ENCODE measurements at regions not wholly inside any gene's neighbourhood (a gene's known extent, or its start where the extent isn't known, plus 50 kb on each side); places are given as distances from the start of the nearest gene placed in this dataset.

- DNase-seq (no peak), ATAC-seq (no peak)
- no peaks in the 10 kb centered on the region for H3K9me3 ChIP-seq (ENCODE audit: control insufficient read depth in 2 of 3, low read length in 3 of 3)
- no peak overlapping the region for H3K27ac ChIP-seq (ENCODE audit: low read depth, low read length)
- Mint-ChIP-seq H3K9me3 (peaks cover 0 to 15% (median 4%) of the 10 kb centered on the region in 11 donors), H3K4me3 (no peak overlapping the region), H3K4me1 (peaks cover 0 to 1% (median 0%) of the 10 kb centered on the region in 7 donors), H3K27ac (no peak overlapping the region), H3K36me3 (no peaks in the 10 kb centered on the region), H3K27me3 (no peaks in the 10 kb centered on the region)
- H3K4me1 ChIP-seq (ENCODE audit: control insufficient read depth in 2 of 2, insufficient read depth in 2 of 2, low read length in 2 of 2) = no peaks in the 10 kb centered on the region
- H3K4me3 ChIP-seq (ENCODE audit: low read length) = no peak overlapping the region
- intact Hi-C loops (cut with micrococcal nuclease) = no loop called here
- H3K36me3 ChIP-seq (ENCODE audit: control insufficient read depth in 2 of 3, insufficient read depth in 3 of 3, low read length in 3 of 3) = no peaks in the 10 kb centered on the region
- ChIA-PET POLR2A (interaction anchor here (0.6 kb wide), 1 partner anchor 40 kb away, joined by 3 read pairs; no protein-coding TSS in a partner anchor), CTCF (no interaction called here)
- no peaks in the 10 kb centered on the region for H3K27me3 ChIP-seq (ENCODE audit: control insufficient read depth in 2 of 2, insufficient read depth in 2 of 2, low read length in 2 of 2)
Observed at GRCh38 chr7:52720856-52721255, 314.6 kb upstream of the POM121L12 start.

- ATAC-seq = no peak
- intact Hi-C loops (cut with micrococcal nuclease) = no loop called here
Observed at GRCh38 chr7:52719677-52720076, 315.8 kb upstream of the POM121L12 start.

DNA sequence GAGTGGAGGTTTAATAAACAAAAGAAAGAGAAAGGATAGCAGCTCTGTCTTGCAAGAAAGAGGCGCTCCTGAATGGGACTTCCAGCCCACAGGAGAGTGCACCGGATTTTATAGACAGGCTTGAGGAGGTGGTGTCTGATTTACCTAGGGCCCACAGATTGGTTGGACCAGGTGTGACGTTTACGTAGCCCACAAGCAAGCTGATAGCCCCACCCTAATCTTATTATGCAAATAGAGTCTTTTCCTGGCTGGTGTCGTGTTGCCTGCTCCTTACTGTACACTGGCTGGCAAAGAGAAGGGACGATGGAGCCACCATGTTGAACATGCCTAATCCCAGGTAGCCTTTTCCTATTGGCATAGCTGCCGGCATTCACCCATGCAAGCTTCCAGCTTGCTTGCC, 319.7 kb upstream of the POM121L12 start:
- H3K9me3 Mint-ChIP-seq = peaks cover 3 to 40% (median 14%) of the 10 kb centered on the region in 11 donors
- H3K4me3 Mint-ChIP-seq = no peak overlapping the region
- intact Hi-C loops (cut with micrococcal nuclease) = no loop called here
- Histone ChIP-seq H3K27ac (ENCODE audit: low read depth, low read length) (no peak overlapping the region), H3K9me3 (ENCODE audit: control insufficient read depth in 2 of 3, low read length in 3 of 3) (no peaks in the 10 kb centered on the region), H3K4me3 (ENCODE audit: low read length) (no peak overlapping the region), H3K27me3 (ENCODE audit: control insufficient read depth in 2 of 2, insufficient read depth in 2 of 2, low read length in 2 of 2) (no peaks in the 10 kb centered on the region), H3K4me1 (ENCODE audit: control insufficient read depth in 2 of 2, insufficient read depth in 2 of 2, low read length in 2 of 2) (no peaks in the 10 kb centered on the region), H3K36me3 (ENCODE audit: control insufficient read depth in 2 of 3, insufficient read depth in 3 of 3, low read length in 3 of 3) (no peaks in the 10 kb centered on the region)
- ChIA-PET POLR2A (no interaction called here), CTCF (no interaction called here)
- H3K27ac Mint-ChIP-seq = no peak overlapping the region
- H3K27me3 Mint-ChIP-seq = no peaks in the 10 kb centered on the region
- DNase-seq (no peak), ATAC-seq (no peak)
- H3K4me1 Mint-ChIP-seq = no peaks in the 10 kb centered on the region
- no peaks in the 10 kb centered on the region for H3K36me3 Mint-ChIP-seq

More at GRCh38 chr7:52719677-52720076, 315.8 kb upstream of the POM121L12 start:
- Mint-ChIP-seq H3K36me3 (no peaks in the 10 kb centered on the region), H3K9me3 (peaks cover 0 to 22% (median 3%) of the 10 kb centered on the region in 11 donors), H3K27ac (no peak overlapping the region), H3K4me3 (no peak overlapping the region), H3K4me1 (peaks cover 0 to 1% (median 0%) of the 10 kb centered on the region in 7 donors), H3K27me3 (no peaks in the 10 kb centered on the region)
- ChIA-PET POLR2A (no interaction called here), CTCF (no interaction called here)
- no peaks in the 10 kb centered on the region for H3K9me3 ChIP-seq (ENCODE audit: control insufficient read depth in 2 of 3, low read length in 3 of 3)
- H3K4me3 ChIP-seq (ENCODE audit: low read length) = no peak overlapping the region
- H3K27me3 ChIP-seq (ENCODE audit: control insufficient read depth in 2 of 2, insufficient read depth in 2 of 2, low read length in 2 of 2) = no peaks in the 10 kb centered on the region
- H3K4me1 ChIP-seq (ENCODE audit: control insufficient read depth in 2 of 2, insufficient read depth in 2 of 2, low read length in 2 of 2) = no peaks in the 10 kb centered on the region
- H3K27ac ChIP-seq (ENCODE audit: low read depth, low read length) = no peak overlapping the region
- no peak for DNase-seq
- H3K36me3 ChIP-seq (ENCODE audit: control insufficient read depth in 2 of 3, insufficient read depth in 3 of 3, low read length in 3 of 3) = no peaks in the 10 kb centered on the region

GRCh38 chr7:52712938-52713337, 322.5 kb upstream of the POM121L12 start:
- Histone ChIP-seq H3K4me1 (ENCODE audit: control insufficient read depth in 2 of 2, insufficient read depth in 2 of 2, low read length in 2 of 2) (no peaks in the 10 kb centered on the region), H3K9me3 (ENCODE audit: control insufficient read depth in 2 of 3, low read length in 3 of 3) (no peaks in the 10 kb centered on the region), H3K4me3 (ENCODE audit: low read length) (no peak overlapping the region), H3K27ac (ENCODE audit: low read depth, low read length) (no peak overlapping the region), H3K36me3 (ENCODE audit: control insufficient read depth in 2 of 3, insufficient read depth in 3 of 3, low read length in 3 of 3) (no peaks in the 10 kb centered on the region), H3K27me3 (ENCODE audit: control insufficient read depth in 2 of 2, insufficient read depth in 2 of 2, low read length in 2 of 2) (no peaks in the 10 kb centered on the region)
- DNase-seq (no peak), ATAC-seq (no peak)
- Mint-ChIP-seq H3K27me3 (no peaks in the 10 kb centered on the region), H3K4me1 (no peaks in the 10 kb centered on the region), H3K36me3 (no peaks in the 10 kb centered on the region), H3K4me3 (no peak overlapping the region), H3K27ac (no peak overlapping the region), H3K9me3 (peaks cover 7 to 34% (median 15%) of the 10 kb centered on the region in 11 donors)
- ChIA-PET POLR2A (no interaction called here), CTCF (no interaction called here)
- intact Hi-C loops (cut with micrococcal nuclease) = no loop called here

DNA sequence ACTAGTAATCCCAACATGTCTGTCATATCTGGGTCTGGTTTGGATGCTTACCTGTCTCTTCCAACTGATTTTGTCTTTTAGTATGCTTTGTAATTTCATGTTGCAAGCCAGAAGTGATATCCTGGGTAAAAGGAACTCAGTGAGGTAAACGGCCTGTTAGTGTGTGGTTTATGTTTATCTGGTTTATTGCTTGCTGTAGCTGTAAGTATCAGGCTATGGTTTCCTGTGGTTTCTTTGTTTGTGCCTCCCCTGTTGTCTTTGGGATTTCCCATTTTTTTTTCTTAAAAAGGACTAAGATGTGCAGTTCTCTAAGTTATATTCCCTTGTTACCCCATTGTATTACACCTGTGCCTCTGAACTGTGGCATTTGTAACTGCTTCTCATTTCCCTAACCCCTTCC, 323.5 kb upstream of the POM121L12 start:
- Histone ChIP-seq H3K27me3 (ENCODE audit: control insufficient read depth in 2 of 2, insufficient read depth in 2 of 2, low read length in 2 of 2) (no peaks in the 10 kb centered on the region), H3K27ac (ENCODE audit: low read depth, low read length) (no peak overlapping the region), H3K9me3 (ENCODE audit: control insufficient read depth in 2 of 3, low read length in 3 of 3) (no peaks in the 10 kb centered on the region), H3K4me1 (ENCODE audit: control insufficient read depth in 2 of 2, insufficient read depth in 2 of 2, low read length in 2 of 2) (no peaks in the 10 kb centered on the region), H3K4me3 (ENCODE audit: low read length) (no peak overlapping the region), H3K36me3 (ENCODE audit: control insufficient read depth in 2 of 3, insufficient read depth in 3 of 3, low read length in 3 of 3) (no peaks in the 10 kb centered on the region)
- intact Hi-C loops (cut with micrococcal nuclease) = no loop called here
- Mint-ChIP-seq H3K27me3 (no peaks in the 10 kb centered on the region), H3K4me1 (no peaks in the 10 kb centered on the region), H3K36me3 (no peaks in the 10 kb centered on the region), H3K9me3 (peaks cover 7 to 34% (median 15%) of the 10 kb centered on the region in 11 donors), H3K27ac (no peak overlapping the region), H3K4me3 (no peak overlapping the region)
- ChIA-PET POLR2A (no interaction called here), CTCF (no interaction called here)
- DNase-seq (no peak), ATAC-seq (no peak)

- H3K9me3 ChIP-seq (ENCODE audit: control insufficient read depth in 2 of 3, low read length in 3 of 3) = no peaks in the 10 kb centered on the region
- no peaks in the 10 kb centered on the region for H3K36me3 ChIP-seq (ENCODE audit: control insufficient read depth in 2 of 3, insufficient read depth in 3 of 3, low read length in 3 of 3)
- Mint-ChIP-seq H3K4me3 (no peak overlapping the region), H3K27me3 (no peaks in the 10 kb centered on the region), H3K36me3 (no peaks in the 10 kb centered on the region), H3K4me1 (no peaks in the 10 kb centered on the region), H3K27ac (no peak overlapping the region), H3K9me3 (peaks cover 6 to 36% (median 9%) of the 10 kb centered on the region in 11 donors)
- H3K4me1 ChIP-seq (ENCODE audit: control insufficient read depth in 2 of 2, insufficient read depth in 2 of 2, low read length in 2 of 2) = no peaks in the 10 kb centered on the region
- ChIA-PET POLR2A (no interaction called here), CTCF (interaction anchor here (0.6 kb wide), 1 partner anchor 54 kb away, joined by 3 read pairs; no protein-coding TSS in a partner anchor)
- H3K27ac ChIP-seq (ENCODE audit: low read depth, low read length) = no peak overlapping the region
- H3K4me3 ChIP-seq (ENCODE audit: low read length) = no peak overlapping the region
- intact Hi-C loops (cut with micrococcal nuclease) = loop anchor here in 1 of 2 donors (10.0 kb wide), 1 partner anchor 56 kb away; no protein-coding TSS in a partner anchor
- no peak for ATAC-seq
- H3K27me3 ChIP-seq (ENCODE audit: control insufficient read depth in 2 of 2, insufficient read depth in 2 of 2, low read length in 2 of 2) = no peaks in the 10 kb centered on the region
- no peak for DNase-seq
Observed at GRCh38 chr7:52708846-52709245, 326.6 kb upstream of the POM121L12 start.

DNA sequence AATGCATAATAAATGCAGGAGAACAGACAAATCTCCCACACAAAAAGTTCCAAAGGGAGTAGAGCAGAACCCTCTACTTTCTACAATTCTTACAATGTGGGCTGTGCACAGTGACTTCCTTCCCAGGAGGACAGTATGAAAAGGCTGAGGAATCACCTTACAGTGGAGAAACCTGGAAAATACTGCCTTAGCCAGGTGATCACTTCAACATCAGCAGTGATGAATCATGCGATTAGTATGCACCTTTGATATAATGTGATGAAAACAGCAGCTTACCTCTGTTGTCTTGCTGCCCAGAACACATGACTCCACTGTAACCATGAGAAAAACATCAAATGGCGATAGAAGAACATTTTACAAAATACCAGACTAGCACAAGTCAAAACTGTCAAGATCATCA, 329.7 kb upstream of the POM121L12 start:
- no peaks in the 10 kb centered on the region for H3K27me3 ChIP-seq (ENCODE audit: control insufficient read depth in 2 of 2, insufficient read depth in 2 of 2, low read length in 2 of 2)
- no peak overlapping the region for H3K27ac Mint-ChIP-seq
- H3K9me3 Mint-ChIP-seq = peaks cover 0 to 24% (median 4%) of the 10 kb centered on the region in 11 donors
- ChIA-PET POLR2A (no interaction called here), CTCF (no interaction called here)
- H3K9me3 ChIP-seq (ENCODE audit: control insufficient read depth in 2 of 3, low read length in 3 of 3) = no peaks in the 10 kb centered on the region
- no peaks in the 10 kb centered on the region for H3K4me1 Mint-ChIP-seq
- H3K27ac ChIP-seq (ENCODE audit: low read depth, low read length) = no peak overlapping the region
- H3K27me3 Mint-ChIP-seq = no peaks in the 10 kb centered on the region
- intact Hi-C loops (cut with micrococcal nuclease) = loop anchor here in 1 of 2 donors (10.0 kb wide), 1 partner anchor 59 kb away; no protein-coding TSS in a partner anchor
- no peaks in the 10 kb centered on the region for H3K36me3 Mint-ChIP-seq
- H3K4me3 Mint-ChIP-seq = no peak overlapping the region
- no peak overlapping the region for H3K4me3 ChIP-seq (ENCODE audit: low read length)
- no peak for DNase-seq
- ATAC-seq = no peak
- no peaks in the 10 kb centered on the region for H3K4me1 ChIP-seq (ENCODE audit: control insufficient read depth in 2 of 2, insufficient read depth in 2 of 2, low read length in 2 of 2)
- H3K36me3 ChIP-seq (ENCODE audit: control insufficient read depth in 2 of 3, insufficient read depth in 3 of 3, low read length in 3 of 3) = no peaks in the 10 kb centered on the region
